Heart right ventricle (tissue), 16 donors: ENCODE measurements at regions not wholly inside any gene's neighbourhood (a gene's known extent, or its start where the extent isn't known, plus 50 kb on each side); places are given as distances from the start of the nearest gene placed in this dataset.

Experiments
- ATAC-seq, 8 donors: fragments of 200-7000 bp; cut with Tn5 transposase; one replicate each; pipeline ENCODE4 v1.9.1; 2020; ENCODE audit warnings: mild to moderate bottlenecking in 8 of 8, moderate library complexity in 8 of 8, moderate number of reproducible peaks in 1 of 8
- DNase-seq, 2 donors: peaks; one replicate each; pipeline ENCODE4 v3.0.0-alpha.2; 2020
- H3K27ac ChIP-seq, 10 donors: fragments of 200-600 bp; sonication (generic) in 2 of 10; one replicate each; pipeline versions ENCODE4 v1.5.0 to v1.8.0; 2020 to 2022; ENCODE audit warnings: mild to moderate bottlenecking in 3 of 10
- H3K27me3 ChIP-seq, 7 donors: fragments of 200-600 bp; one replicate each; pipeline ENCODE4 v1.8.0; 2021 to 2022; ENCODE audit warnings: mild to moderate bottlenecking in 2 of 7
- H3K36me3 ChIP-seq, 9 donors: fragments of 200-600 bp; sonication (generic) in 1 of 9; one replicate each; pipeline versions ENCODE4 v1.5.0 to v1.8.0; 2020 to 2022; ENCODE audit warnings: mild to moderate bottlenecking in 2 of 9
- H3K4me1 ChIP-seq, 9 donors: fragments of 200-600 bp; sonication (generic) in 1 of 9; one replicate each; pipeline versions ENCODE4 v1.5.0 to v1.8.0; 2020 to 2022; ENCODE audit warnings: mild to moderate bottlenecking in 4 of 9
- H3K4me3 ChIP-seq, 10 donors: fragments of 200-600 bp; sonication (generic) in 2 of 10; one replicate each; pipeline versions ENCODE4 v1.5.0 to v1.8.0; 2020 to 2022; ENCODE audit warnings: mild to moderate bottlenecking in 7 of 10, moderate library complexity in 2 of 10
- H3K9me3 ChIP-seq, 11 donors: fragments of 200-600 bp in 10 of 11; sonication (generic) in 2 of 11; one replicate each; pipeline versions ENCODE4 v1.5.0 to v1.8.0; 2013 to 2022; ENCODE audit warnings: mild to moderate bottlenecking in 2 of 11, control low read depth in 1 of 11, moderate library complexity in 1 of 11
- CTCF ChIP-seq, 9 donors: fragments of 200-600 bp; sonication (generic) in 2 of 9; IDR thresholded peaks; one replicate each; pipeline versions ENCODE4 v1.5.0 to v1.8.0; 2021 to 2022; ENCODE audit warnings: antibody characterized with exemption in 9 of 9, mild to moderate bottlenecking in 5 of 9, moderate library complexity in 1 of 9
- WGBS, 2 donors: extraction: QIAGEN DNeasy Blood & Tissue Kit; methylation state at CpG; one replicate each; pipeline ENCODE4 v1.1.7; 2013; ENCODE audit warnings: inconsistent platforms in 1 of 2; 5-methylcytosine and 5-hydroxymethylcytosine counted together
- intact Hi-C, 10 donors: fragments of 100-400 bp; cut with DNase I; formaldehyde crosslinking; loops; one replicate each; pipeline versions ENCODE4 v1.11.1 to v1.14.2; 2022
- donor health status: Arrhythmogenic right ventricular cardiomyopathy.
- donor health status: ischemic (EF 13 %, LVEDD 7.1; RV severe dilation, severe dysfunction).
- donor health status: healthy with polysubstance abuse.
- donor health status: DM: no; HTN: yes; CAD: no.
- donor health status: DM: no; HTN: no; CAD: no.
- donor health status: ischemic (EF 25% LVEDD 6.9; RV normal size, moderate dysfunction).
- donor health status: ischemic (EF 25% LVEDD 5.7; RV mildly dilated, moderate dysfunction).
- donor health status: healthy.
- donor health status: DM: yes; HTN: yes; CAD: no.
- donor health status: Ischemic cardiomyopathy.
- donor health status: ischemic (EF 35%, LVEDD 5.7; RV mildly dilated, moderate dysfunction).
- donor health status: nonischemic (EF 11% LVEDD 7.7; RV severe dilation, severe dysfunction).
- donor health status: DM: yes; HTN: yes; CAD: no.
- donor health status: PGD.
- donor health status: ischemic (EF 29% LVEDD 5.4; RV normal size, mild dysfunction).
- donor health status: nonischemic (EF 23%, LVEDD 6.1; RV moderate dilation, normal function).

- H3K4me3 ChIP-seq: no peak overlapping the region
- 77 to 80% methylated on average over 5 of the region's 5 CpGs for WGBS, 2 donors
- DNase-seq: no peak
- no peak for TF ChIP-seq CTCF (IDR thresholded peaks at IDR 0.05)
- intact Hi-C loops: no loop called here
- peaks cover 0 to 3% (median 0%) of the 10 kb centered on the region in 7 donors for H3K27me3 ChIP-seq
- no peak overlapping the region for H3K27ac ChIP-seq
- H3K4me1 ChIP-seq: no peaks in the 10 kb centered on the region
- no peak for ATAC-seq
- H3K9me3 ChIP-seq: no peaks in the 10 kb centered on the region
- no peaks in the 10 kb centered on the region for H3K36me3 ChIP-seq
These were observed 184.5 kb downstream of the CLCN4 start for GRCh38 chrX:10341309-10341708.

- Histone ChIP-seq H3K27ac (no peak overlapping the region), H3K27me3 (no peaks in the 10 kb centered on the region), H3K4me3 (no peak overlapping the region), H3K36me3 (no peaks in the 10 kb centered on the region), H3K9me3 (peaks cover 0 to 11% (median 0%) of the 10 kb centered on the region in 11 donors), H3K4me1 (no peaks in the 10 kb centered on the region)
- ATAC-seq (no peak), DNase-seq (no peak)
- intact Hi-C loops: no loop called here
- TF ChIP-seq CTCF (IDR thresholded peaks at IDR 0.05): no peak
These were observed 193.4 kb downstream of the CLCN4 start for GRCh38 chrX:10350221-10350620.

- no peaks in the 10 kb centered on the region for H3K36me3 ChIP-seq
- no peak for TF ChIP-seq CTCF (IDR thresholded peaks at IDR 0.05)
- H3K4me3 ChIP-seq: no peak overlapping the region
- DNase-seq (no peak), ATAC-seq (no peak)
- H3K27me3 ChIP-seq: no peaks in the 10 kb centered on the region
- intact Hi-C loops: no loop called here
- no peak overlapping the region for H3K27ac ChIP-seq
- no peaks in the 10 kb centered on the region for H3K4me1 ChIP-seq
- WGBS, 2 donors: 73% methylated on average over 3 of the region's 3 CpGs
- H3K9me3 ChIP-seq: peaks cover 0 to 11% (median 0%) of the 10 kb centered on the region in 11 donors
These were observed 194.2 kb downstream of the CLCN4 start for GRCh38 chrX:10350981-10351380.

- no peak for ATAC-seq
- DNase-seq: no peak
- Histone ChIP-seq H3K27me3 (no peaks in the 10 kb centered on the region), H3K27ac (no peak overlapping the region), H3K4me1 (no peaks in the 10 kb centered on the region), H3K36me3 (no peaks in the 10 kb centered on the region), H3K9me3 (no peaks in the 10 kb centered on the region), H3K4me3 (no peak overlapping the region)
- intact Hi-C loops: no loop called here
- TF ChIP-seq CTCF (IDR thresholded peaks at IDR 0.05): no peak
- WGBS, 2 donors: 61 to 73% methylated on average over 1 of the region's 1 CpG
These were observed 195.8 kb downstream of the CLCN4 start for GRCh38 chrX:10352536-10352935.

GRCh38 chrX:10356979-10357378, 200.2 kb downstream of the CLCN4 start:
- WGBS, 2 donors: 94 to 96% methylated on average over 3 of the region's 3 CpGs
- ATAC-seq (no peak), DNase-seq (no peak)
- H3K27ac ChIP-seq: no peak overlapping the region
- H3K4me3 ChIP-seq: no peak overlapping the region
- H3K4me1 ChIP-seq: no peaks in the 10 kb centered on the region
- no peaks in the 10 kb centered on the region for H3K36me3 ChIP-seq
- no peaks in the 10 kb centered on the region for H3K27me3 ChIP-seq
- intact Hi-C loops: no loop called here
- no peaks in the 10 kb centered on the region for H3K9me3 ChIP-seq
- no peak for TF ChIP-seq CTCF (IDR thresholded peaks at IDR 0.05)
